ENCODE measurements at regions not wholly inside any gene's neighbourhood (a gene's known extent, or its start where the extent isn't known, plus 50 kb on each side); places are given as distances from the start of the nearest gene placed in this dataset.
"Not testable (repeated sequence)": the region's sequence is repeated elsewhere in the genome, so short reads cannot be mapped to it uniquely, and the experiment has no call there.

DNA sequence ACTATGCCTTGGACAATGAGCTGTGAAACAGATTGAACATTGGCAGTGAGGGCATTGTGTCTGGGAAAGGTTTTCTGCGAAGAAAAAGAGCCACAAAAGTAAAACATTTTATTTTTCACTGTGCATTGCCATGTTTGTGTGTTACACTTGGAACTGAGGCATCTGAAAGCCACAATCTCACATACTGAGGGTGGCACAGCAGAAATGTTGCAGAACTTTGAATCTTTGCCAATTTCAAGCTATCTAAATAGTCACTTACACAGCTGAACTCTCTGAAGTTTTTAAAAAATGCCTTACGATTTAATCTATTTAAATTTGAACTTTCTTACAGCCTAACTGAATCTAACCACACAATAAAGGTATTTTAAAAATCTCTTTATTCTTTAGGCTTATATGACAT lies 154.1 kb upstream of the GRM7 start:
- DNase-seq (ENCODE audit: low read depth) = no peak

DNA sequence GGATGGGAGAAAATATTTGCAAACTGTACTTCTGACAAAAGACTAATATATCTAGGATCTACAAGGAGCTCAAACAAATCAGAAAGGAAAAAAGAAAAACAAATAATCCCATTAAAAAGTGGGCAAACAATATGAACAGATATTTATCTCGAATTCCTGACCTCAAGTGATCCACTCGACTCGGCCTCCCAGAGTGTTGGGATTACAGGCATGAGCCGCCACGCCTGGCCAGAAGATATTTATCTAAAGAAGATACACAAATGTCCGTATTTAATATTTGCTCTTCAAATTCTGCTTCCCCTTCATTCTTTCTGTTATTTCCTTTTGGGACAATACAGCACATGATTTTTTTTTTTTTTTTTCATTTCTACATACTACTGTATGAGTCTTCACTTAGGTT lies 151.7 kb upstream of the GRM7 start:
- DNase-seq (ENCODE audit: low read depth) = no peak

DNA sequence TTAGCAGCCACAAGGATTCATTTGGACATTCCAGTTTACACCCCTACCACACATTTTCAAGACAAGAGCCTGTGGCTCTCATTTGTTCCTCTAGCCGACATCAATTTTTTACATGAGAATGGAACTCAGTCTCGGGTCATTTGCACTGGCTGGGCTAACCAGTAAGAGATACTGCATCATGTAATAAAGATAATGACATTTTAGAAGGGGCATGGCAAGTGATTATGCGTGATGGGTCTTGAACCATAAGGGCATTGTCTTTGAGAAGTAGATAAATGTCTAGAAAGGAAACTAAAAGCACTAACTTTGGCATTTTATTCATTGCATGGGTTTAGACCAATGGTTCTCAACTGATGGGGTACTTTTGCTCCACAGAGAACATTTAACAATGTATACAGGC lies 146.0 kb upstream of the GRM7 start:
- no peak for DNase-seq (ENCODE audit: low read depth)

DNA sequence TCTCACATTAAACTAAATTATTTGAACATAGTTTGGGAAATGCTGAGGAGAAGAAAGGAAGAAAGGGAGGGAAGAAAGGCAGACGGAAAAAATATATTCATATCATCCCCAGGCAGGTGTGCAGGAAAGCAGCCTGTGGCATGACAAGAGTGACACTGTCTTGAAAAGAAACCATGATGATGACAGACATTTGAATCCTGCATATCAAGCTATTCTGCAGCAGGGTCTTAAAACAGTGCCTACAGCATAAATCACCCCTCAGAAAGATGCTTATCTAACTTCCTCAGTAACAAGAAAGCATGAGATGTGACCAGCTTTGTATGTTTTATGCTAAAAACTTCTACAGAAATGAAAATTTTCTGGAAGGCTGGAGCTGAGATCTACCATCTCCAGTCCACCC lies 144.5 kb upstream of the GRM7 start:
- DNase-seq (ENCODE audit: low read depth) = no peak

DNA sequence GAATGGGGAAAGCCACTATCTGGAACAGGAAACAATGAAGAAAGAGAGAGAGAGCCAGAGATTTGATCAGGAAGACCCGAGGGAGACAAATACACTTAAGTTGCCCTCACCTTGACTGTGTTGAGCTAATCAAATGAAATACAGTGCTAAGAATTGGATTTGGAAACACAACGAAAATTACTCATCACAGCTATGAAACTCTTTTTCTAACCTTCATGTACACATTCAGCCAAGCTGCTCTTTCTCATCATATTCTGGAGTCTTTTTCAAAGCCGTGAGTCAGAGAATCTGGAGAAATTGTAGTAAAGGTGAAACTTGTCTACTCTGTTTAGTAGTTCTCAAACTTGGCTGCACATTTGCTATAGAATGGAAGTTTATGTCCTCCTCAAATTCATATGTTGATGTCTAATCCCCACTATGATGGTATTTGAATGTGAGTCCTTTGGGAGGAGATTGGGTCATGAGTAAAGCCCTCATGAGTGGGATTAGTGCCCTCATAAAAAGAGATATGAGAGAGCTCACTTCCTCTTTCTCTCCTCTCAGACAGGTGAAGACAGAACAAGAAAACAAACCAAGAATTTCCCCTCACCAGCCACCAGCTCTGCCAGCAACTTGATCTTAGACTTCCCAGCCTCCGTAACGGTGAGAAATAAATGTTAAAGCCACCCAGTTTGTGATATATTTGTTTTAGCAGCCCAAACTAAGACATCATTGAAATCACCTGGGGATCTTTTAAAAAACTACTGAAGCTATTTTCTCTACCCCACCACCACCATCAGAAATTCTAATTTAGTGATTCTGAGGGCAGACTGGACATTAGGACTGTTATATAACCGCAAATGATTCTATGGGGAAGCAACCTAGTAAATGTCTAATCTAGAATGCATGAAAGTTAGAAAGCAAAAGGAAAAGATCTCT lies 143.6 kb upstream of the GRM7 start:
- no peak for DNase-seq (ENCODE audit: low read depth)

DNA sequence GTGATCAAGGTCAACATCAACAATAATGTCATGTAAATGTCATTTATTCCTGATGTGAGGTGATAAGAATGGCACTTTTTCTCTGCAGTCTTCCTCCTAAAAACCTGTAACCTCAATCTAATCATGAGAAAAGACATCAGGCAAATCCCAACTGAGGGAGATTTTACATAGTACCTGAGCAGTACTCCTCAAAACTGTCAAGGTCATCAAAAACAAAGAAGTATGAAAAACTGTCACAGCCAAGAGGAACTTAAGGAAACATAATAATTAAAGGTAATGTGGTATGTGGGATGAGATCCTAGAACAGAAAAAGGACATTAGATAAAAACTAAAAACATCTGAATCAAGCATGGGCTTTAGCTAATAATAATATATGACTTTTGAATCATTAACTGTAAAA lies 140.9 kb upstream of the GRM7 start:
- no peak for DNase-seq (ENCODE audit: low read depth)

DNA sequence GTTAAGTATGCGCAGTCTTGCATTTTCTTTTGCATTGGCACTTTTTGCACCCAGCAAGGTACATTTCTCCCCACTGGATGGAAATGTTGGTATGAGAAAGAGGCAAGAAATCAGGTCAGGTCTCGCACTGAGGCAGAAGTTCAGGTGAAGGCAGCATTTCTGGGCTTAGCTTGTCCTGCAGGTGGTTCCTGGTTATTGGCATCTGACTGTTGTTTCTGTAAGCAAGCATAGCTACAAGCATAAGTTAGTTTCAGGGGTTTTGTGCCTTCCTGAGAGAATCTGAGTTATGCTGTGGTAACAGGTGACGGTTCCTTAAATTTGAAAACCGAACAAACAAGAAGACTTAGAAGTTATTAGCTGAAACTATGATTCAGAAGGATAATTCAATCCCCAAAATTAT lies 139.4 kb upstream of the GRM7 start:
- DNase-seq (ENCODE audit: low read depth) = no peak

DNA sequence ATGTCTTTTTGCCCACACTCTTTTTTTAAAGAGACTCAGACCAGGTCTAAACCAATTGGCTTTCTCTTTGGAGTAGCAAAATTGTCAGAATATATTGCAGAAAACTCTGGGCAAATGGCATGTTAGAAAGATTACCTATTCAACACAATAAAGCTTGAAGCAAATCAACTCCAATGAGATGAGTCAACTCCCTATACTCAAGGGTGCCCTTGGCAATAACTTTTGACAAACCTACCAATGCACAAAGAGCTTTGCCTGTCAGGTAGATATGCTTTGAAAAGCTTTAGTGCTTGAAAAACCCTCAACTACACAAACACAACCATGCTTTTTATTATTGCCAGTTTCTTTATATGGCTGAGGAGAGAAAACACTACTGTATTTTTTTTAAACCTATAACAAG lies 137.7 kb upstream of the GRM7 start:
- no peak for DNase-seq (ENCODE audit: low read depth)

DNA sequence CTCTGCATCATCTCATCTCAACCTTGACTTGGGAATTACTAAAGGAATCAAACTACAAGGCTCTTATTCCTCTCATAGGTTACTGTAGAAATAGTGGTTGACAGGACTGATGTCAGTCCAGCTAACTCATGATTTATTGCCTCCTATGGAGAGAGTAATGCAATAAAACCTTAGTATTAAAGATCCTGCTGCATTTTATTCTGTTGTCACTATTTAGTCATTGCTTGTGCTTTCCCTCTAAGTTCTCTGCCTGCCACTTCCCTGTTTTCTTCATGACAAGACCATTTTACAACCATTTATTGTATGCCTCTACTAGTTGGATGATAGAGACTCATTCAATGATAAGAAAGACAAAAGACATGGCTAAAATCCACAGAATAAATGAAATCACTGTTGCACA lies 134.1 kb upstream of the GRM7 start:
- DNase-seq (ENCODE audit: low read depth) = no peak

DNA sequence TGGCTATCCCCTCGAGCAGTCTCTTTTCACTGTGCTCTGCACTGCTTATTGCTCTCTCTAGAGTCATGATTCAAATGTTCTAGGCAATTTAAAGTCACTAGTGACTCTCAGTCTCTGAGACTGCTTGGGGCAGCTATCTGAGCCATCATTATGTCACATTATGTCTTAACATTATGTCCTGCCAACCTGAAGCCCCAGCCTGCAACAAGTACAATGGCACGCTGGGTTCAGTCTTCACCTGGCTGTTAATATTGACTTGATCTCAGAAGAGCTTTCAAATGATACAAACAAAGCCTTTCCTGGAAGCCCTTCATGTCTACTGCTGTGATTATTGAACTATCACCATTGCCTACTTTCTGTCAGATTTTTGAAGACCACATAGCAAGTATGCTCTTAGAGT lies 128.1 kb upstream of the GRM7 start:
- DNase-seq (ENCODE audit: low read depth) = no peak

DNA sequence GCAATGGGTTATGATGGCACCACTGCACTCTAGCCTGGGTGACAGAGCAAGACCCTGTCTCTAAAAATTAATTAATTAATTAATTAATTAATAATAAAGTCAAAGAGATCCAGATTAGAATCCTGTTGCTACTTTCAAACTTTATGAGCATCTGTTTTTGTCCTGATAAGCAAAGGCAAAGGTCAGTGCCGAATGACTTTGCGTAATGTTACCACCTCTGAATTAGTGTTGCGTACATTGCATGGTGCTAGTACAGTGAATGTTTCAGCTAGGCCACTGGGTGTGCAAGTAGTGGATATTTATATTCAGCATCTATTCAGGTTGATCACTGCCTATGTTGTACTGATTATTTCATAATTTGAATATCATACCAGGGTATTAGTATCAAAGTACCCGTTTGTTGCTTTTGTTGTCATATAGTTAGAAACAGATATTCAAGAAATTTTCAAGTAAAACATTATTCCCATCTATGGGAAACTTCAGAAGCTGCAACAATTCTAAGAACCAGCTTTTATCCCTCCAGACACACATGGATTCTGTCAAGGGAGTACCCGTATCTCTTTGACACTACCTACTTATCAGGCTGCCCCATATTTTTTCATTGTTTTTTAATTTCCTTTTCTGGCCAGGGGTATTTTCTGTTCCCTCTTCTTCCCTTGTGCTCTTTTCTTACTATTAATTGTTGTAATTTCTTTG lies 127.1 kb upstream of the GRM7 start:
- no peak for DNase-seq (ENCODE audit: low read depth)

DNA sequence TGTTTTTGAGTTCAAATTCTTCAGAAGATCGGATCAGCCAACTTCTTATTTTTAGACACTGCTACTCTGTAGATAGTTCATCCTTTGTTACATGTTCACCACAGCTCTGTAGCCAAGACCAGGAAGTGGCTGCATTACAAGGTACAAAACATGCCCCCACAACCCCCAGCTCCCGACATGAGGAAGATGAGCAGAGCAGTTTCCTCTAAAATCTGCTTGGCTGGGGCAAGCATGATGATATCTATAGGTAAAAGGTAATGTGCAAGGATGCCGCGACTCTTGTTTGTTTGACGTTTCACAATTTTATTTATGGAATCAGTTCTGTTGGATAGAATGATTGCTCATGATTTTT lies 126.5 kb upstream of the GRM7 start:
- DNase-seq (ENCODE audit: low read depth) = no peak

DNA sequence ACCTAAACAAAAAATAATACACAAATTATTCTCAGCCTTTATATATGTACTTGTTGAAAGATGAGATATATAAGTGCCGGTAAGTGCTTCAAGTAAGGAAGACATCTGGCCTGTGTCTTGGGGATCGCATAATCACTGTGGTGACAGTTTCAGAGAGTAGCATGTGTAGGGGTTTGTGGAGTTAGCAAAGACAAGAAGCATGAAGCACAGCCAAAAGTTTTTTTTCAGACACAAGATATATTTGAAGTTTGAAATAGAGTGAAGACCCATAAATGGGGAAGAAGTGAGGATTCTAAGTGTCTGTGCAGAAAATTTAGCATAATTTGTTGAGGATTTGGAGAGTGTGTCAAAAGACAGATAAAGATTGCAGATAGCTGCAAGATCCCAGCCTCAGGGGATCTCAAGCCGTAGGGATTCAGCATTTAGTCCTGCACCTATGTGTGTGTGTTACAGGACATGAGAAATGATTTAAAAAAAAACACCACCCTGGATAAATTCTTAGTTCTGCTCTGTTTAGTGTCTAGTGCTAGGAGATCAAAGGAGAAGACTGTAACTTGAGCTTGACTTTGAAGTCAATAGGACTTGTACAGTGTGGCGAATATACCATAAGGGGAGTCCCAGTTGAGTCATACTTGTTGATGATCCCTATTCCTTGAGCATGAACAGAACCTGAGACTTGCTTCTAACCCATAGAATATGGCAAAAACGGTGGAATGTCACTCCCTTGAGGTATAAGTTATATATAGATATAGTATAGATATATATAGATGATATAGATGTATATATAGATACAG lies 123.9 kb upstream of the GRM7 start:
- no peak for DNase-seq (ENCODE audit: low read depth)

DNA sequence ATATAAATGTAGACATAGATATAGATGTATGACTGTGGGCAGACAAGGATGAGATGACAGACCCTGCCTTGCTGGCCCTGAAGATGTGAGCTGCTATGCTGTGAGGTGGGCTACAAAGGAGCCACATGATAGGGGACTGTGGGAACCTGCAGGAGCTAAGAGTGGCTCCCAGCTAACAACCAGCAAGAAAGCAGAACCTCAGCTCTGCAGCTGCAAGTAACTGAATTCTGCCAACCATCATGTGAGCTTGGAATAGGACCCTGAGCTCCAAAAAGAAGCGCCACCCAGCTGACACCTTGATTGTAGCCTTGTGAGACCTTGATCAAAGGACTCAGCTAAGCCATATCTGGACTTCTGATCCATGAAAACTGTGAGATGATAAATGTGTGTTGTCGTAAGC lies 123.3 kb upstream of the GRM7 start:
- no peak for DNase-seq (ENCODE audit: low read depth)

DNA sequence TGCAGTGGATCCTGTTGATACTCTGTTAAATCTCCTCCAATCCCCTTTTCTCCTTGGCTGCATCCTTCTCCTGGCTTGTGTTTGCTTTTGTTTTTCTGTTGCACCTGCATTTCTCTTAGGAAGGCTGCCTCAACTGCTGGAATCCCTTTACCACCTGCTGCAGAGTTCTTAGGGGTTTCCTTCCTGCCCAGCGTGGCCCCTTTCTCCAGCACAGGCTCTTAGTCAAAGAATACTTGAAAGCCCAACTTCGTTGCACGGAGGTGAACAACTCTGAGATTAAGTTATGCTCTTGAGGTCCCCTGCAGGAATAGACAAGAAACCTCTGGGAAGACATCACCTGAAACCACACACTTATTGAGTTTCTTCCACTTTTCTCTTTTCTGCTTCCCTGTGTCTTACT lies 121.6 kb upstream of the GRM7 start:
- DNase-seq (ENCODE audit: low read depth) = no peak

DNA sequence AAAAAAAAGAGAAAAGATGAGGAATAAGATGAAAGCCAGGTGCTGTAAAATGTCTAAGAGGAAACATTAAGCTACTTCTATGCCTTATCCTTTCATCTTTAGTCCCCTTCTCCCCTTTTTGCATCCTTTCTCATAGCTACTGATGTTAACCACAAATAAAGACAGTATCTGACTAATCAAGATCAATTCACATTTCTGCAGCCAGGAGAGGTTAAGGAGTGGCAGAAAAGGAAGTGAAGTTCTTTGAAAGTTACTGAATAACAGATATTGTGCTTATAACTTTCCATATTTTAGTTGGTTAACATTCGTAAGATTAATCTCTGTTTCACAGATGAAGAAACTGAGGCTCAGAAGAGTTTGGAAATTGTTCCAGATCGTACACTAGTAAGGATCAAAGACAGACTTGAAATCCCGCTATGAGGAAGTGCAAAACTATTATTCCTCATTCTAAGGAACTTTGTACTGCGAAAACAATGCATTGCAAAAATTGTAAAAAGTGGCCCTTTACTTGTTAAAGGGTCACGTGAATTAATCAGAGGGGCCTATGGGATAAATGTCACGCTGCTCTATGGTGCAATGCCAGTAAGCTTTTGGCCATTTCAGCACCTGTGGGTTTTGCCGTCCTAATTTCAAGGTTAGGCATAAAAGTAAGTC lies 117.7 kb upstream of the GRM7 start:
- no peak for DNase-seq (ENCODE audit: low read depth)

DNA sequence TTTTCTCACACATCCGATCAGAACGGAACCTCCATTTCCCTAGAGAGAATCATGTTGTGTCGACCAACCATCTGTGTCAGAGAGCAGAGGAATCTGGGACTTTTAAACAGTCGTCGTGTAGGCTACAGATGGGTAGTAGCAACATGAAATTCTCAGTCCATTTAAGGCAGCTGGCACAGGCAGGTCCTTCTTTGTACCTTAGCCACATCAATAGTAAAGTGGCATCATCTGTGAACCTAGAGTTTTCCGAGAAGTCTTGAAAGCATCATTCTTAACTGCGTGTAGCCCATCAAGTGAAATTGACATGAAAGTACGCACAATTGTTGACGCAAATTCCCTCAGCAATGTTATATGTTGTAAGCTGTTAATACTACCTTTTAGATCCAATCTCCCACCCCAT lies 114.5 kb upstream of the GRM7 start:
- DNase-seq (ENCODE audit: low read depth) = no peak

DNA sequence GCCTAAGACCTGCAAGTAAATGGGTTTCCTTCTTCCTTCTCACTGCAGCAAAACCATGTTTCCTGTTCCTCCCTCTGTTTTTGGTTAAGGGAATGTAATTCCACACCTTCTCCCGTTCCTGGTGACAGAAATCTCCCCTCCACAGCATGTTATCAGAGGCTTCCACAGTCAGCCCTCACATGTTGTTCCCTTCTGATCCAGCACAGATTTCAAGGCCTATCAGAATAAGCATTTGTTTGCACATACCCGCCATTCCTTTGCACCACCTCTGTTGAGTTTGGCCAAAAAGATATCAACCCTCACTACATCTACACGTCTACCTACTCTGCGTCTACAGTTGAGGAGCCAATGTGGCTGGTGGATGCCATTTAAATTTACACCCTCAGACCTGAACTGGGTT lies 113.9 kb upstream of the GRM7 start:
- no peak for DNase-seq (ENCODE audit: low read depth)

DNA sequence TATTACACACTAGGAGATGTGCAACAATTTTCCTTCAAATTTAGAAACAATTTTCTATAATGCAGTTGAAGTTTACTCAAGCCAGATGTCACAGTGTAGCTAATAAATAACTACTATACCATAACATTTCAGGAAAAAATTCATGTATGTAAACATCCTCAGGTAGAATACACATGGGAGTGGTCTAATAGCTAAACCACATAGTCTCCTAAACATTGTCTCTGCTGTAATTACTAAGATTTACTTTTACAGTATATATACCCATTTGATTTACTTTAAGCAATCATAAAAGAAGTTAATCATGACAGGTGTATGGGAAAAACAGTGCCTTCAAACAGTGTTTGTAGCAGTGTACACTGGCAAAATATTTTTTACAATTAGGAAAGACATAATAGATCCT lies 110.1 kb upstream of the GRM7 start:
- DNase-seq (ENCODE audit: low read depth) = no peak

DNA sequence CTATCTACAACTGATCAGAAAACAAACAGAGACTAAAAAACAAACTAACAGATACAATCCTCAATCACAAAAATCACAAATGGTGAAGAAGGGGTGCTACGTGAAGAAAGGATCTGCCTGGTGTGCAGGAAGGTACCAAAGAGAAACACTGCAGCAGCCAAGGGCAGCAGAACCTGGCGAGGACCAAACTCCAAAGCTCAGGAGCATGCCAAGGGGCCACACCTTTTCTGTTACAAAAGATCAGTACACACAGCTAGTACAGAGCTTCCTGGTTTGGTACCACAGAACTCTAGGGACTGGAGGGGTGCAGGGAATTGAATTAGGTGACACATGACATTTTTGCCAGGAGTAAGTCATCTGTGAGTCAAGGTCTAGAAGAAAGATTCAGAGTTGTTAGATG lies 107.4 kb upstream of the GRM7 start:
- DNase-seq (ENCODE audit: low read depth) = no peak

DNA sequence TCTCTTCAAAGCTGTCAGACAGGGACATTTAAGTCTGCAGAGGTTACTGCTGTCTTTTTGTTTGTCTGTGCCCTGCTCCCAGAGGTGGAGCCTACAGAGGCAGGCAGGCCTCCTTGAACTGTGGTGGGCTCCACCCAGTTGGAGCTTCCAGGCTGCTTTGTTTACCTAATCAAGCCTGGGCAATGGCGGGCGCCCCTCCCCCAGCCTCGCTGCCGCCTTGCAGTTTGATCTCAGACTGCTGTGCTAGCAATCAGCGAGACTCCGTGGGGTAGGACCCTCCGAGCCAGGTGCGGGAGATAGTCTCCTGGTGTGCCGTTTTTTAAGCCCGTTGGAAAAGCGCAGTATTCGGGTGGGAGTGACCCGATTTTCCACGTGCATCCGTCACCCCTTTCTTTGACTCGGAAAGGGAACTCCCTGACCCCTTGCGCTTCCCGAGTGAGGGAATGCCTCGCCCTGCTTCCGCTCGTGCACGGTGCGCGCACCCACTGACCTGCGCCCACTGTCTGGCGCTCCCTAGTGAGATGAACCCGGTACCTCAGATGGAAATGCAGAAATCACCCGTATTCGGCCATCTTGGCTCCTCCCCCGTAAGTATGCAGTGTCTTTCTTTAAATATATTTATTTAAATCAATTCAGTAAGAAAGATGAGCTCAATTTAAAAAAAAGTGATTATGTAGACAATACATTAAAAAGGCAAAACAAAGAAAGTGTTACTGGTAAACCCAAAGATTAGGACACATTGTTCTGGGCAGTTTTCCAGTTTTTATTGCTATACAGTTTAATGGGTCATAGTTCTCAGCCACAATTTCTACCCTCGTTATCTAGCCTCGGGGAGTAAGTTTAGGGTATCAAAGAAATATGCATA lies 91.2 kb upstream of the GRM7 start:
- not testable (repeated sequence) for DNase-seq (ENCODE audit: low read depth)

DNA sequence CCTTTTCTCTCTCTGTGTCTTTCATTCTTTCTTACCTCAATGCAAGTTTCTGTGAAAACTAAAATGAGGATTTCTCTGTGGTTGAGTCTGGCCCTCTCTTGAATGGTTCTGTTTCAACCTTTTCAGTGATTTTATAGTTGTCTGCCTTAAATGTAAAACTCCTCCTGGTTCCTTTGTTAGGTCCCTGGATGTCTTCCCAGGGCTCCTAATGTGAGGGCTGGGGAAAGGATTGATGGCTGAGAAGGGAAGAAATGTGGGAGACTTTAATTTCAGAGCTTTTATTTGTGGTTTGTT lies 90.6 kb upstream of the GRM7 start:
- DNase-seq (ENCODE audit: low read depth) = no peak
